Panc1 (cell line): ENCODE measurements at regions not wholly inside any gene's neighbourhood (a gene's known extent, or its start where the extent isn't known, plus 50 kb on each side); places are given as distances from the start of the nearest gene placed in this dataset.

ENCODE experiments used
- ATAC-seq: fragments of 200-7000 bp; cut with Tn5 transposase; 2 replicates; pipeline ENCODE4 v1.9.1; 2020; ENCODE audit warnings: mild to moderate bottlenecking, moderate library complexity
- BruUV-seq: library from RNA; stranded (reverse); fragments of 400-500 nt; replicated peaks from 2 replicates; lab custom pipeline; 2021; lab: Mats Ljungman, UMichigan
- CTCF ChIA-PET: fragments of 300-600 bp; sonication (Branson Sonifier 250); formaldehyde crosslinking; loops from one replicate; lab custom pipeline; 2022; ENCODE audit warnings: antibody characterized with exemption; lab: Charles Lee
- POLR2A ChIA-PET: fragments of 300-600 bp; sonication (Branson Sonifier 250); formaldehyde crosslinking; loops from one replicate; lab custom pipeline; 2022; ENCODE audit warnings: antibody characterized with exemption; lab: Charles Lee
- DNase-seq: peaks from one replicate; pipeline ENCODE4 v3.0.0-alpha.2; 2010; ENCODE audit warnings: low read depth, low spot score
- H3K27ac ChIP-seq: 2 replicates; pipeline ENCODE4 v1.5.1; 2011; ENCODE audit warnings: mild to moderate bottlenecking, low read length, inconsistent platforms
- H3K27me3 ChIP-seq: fragments of 200-500 bp; sonication (Bioruptor generic); 2 replicates; pipeline ENCODE4 v1.6.0; 2014; ENCODE audit warnings: low read length, inconsistent platforms; ENCODE audit not compliant: control insufficient read depth, insufficient read depth
- H3K36me3 ChIP-seq: fragments of 200-500 bp; sonication (Bioruptor generic); 2 replicates; pipeline ENCODE4 v1.5.1; 2014; ENCODE audit warnings: inconsistent platforms, mild to moderate bottlenecking, low read length, moderate library complexity; ENCODE audit not compliant: control insufficient read depth, insufficient read depth
- H3K4me1 ChIP-seq: 2 replicates; pipeline ENCODE4 v1.5.1; 2011; ENCODE audit warnings: inconsistent platforms, mild to moderate bottlenecking, low read length, moderate library complexity; ENCODE audit not compliant: control insufficient read depth, insufficient read depth
- H3K4me3 ChIP-seq, 2 experiments: 2 replicates each; pipeline ENCODE4 v1.5.1; 2011 to 2012; ENCODE audit warnings: low read depth in 2 of 2, low read length in 2 of 2, mild to moderate bottlenecking in 2 of 2, inconsistent platforms in 1 of 2, moderate library complexity in 1 of 2
- H3K9me3 ChIP-seq: fragments of 200-500 bp; sonication (Bioruptor generic); 2 replicates; pipeline ENCODE4 v1.5.1; 2014; ENCODE audit warnings: low read depth, mild to moderate bottlenecking, inconsistent platforms, low read length, moderate library complexity; ENCODE audit not compliant: control insufficient read depth, insufficient read depth
- CTCF ChIP-seq: fragments of 450-650 bp; IDR thresholded peaks from 2 replicates; pipeline ENCODE4 v1.5.1; 2017; ENCODE audit warnings: mild to moderate bottlenecking
- POLR2AphosphoS5 ChIP-seq: IDR thresholded peaks from 2 replicates; pipeline ENCODE4 v1.6.1; 2012; ENCODE audit warnings: mild to moderate bottlenecking, low read depth, low read length, moderate library complexity
- REST ChIP-seq, 2 experiments: IDR thresholded peaks; 2 replicates each; pipeline ENCODE4 v1.6.1; 2011 to 2012; ENCODE audit warnings: low read depth in 2 of 2, control low read depth in 1 of 2, low read length in 1 of 2, mild to moderate bottlenecking in 1 of 2, moderate library complexity in 1 of 2; ENCODE audit not compliant: insufficient read depth in 1 of 2
- SIN3A ChIP-seq: IDR thresholded peaks from 2 replicates; pipeline ENCODE4 v1.6.1; 2012; ENCODE audit warnings: low read depth, mild to moderate bottlenecking, low read length, moderate library complexity, borderline replicate concordance; ENCODE audit not compliant: insufficient read depth
- TCF7L2 ChIP-seq: IDR thresholded peaks from 2 replicates; pipeline ENCODE4 v1.6.1; 2011; ENCODE audit warnings: mild to moderate bottlenecking, low read depth, low read length, inconsistent platforms
- in situ Hi-C: cut with HindIII; loops from 2 replicates; pipeline ENCODE4 v1.10.0; 2016; ENCODE audit warnings: low sequenced_read_pairs, low pct_unique_long_range_greater_than_20kb
- intact Hi-C: fragments of 100-400 bp; cut with micrococcal nuclease; formaldehyde crosslinking; loops from one replicate; pipeline ENCODE4 v1.10.0; 2022; ENCODE audit not compliant: unreplicated experiment

DNA sequence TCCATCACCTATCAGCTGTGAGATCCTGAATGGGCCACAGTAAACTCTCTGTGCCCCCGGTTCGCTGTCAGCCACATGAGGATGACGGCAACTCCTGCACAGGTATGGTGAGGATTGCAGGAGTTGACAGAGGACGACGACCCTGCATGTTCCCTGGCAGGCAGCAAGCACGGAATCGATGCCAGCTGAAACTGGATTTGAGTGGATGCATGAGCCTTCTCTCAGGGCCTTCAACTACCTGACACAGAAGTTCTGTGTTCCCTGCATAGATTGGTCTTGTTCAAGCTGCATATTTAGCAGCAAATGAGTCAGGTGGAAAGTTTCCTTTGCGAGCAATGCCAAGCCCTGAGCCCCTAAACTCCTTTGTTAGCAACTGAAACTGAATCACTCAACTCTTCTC, 69.6 kb upstream of the PTCH1 start:
- in situ Hi-C loops: no loop called here
- no peaks in the 10 kb centered on the region for H3K9me3 ChIP-seq
- no peak overlapping the region for H3K27ac ChIP-seq
- intact Hi-C loops: no loop called here
- no peak overlapping the region for H3K4me3 ChIP-seq
- H3K27me3 ChIP-seq: no peaks in the 10 kb centered on the region; the same call in 1 of the 2 replicates
- no peak for DNase-seq
- POLR2A ChIA-PET: interaction anchor here (0.6 kb wide), 1 partner anchor 344 kb away, joined by 6 read pairs; no protein-coding TSS in a partner anchor
- ATAC-seq: no peak
- H3K36me3 ChIP-seq: no peaks in the 10 kb centered on the region
- TF ChIP-seq TCF7L2 (no peak), REST (IDR thresholded peaks at IDR 0.05; ENCODE audit: insufficient read depth in 1 of 2, low read depth in 2 of 2, low read length in 1 of 2) (no peak), POLR2AphosphoS5 (no peak), SIN3A (no peak), CTCF (no peak)
- no peaks in the 10 kb centered on the region for H3K4me1 ChIP-seq
- no TSS peak for BruUV-seq
- CTCF ChIA-PET: no interaction called here

DNA sequence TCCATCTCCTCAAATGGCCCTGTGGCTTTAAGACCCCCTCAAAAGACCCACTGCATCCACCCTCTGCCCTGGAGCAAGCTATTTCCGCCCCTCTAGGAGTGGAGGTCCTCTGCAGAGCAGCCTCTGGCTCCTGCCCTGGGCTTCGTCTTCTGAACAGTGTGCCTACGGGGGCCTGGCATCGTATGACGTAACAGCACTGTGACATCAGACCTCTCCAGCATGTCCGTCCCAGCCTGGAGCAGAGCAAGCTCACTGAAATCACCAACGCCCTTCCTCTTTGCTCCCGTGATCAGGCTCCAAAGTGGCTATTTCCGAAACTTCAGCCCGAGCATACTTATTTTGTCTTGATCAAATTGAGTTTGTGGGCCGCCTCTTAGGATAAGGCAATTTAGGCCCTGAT, 69.1 kb upstream of the PTCH1 start:
- CTCF ChIA-PET: no interaction called here
- Histone ChIP-seq H3K27ac (no peak overlapping the region), H3K36me3 (no peaks in the 10 kb centered on the region), H3K4me3 (no peak overlapping the region), H3K27me3 (no peaks in the 10 kb centered on the region; the same call in 1 of the 2 replicates), H3K4me1 (no peaks in the 10 kb centered on the region), H3K9me3 (no peaks in the 10 kb centered on the region)
- POLR2A ChIA-PET: no interaction called here
- BruUV-seq: no TSS peak
- DNase-seq (no peak), ATAC-seq (no peak)
- TF ChIP-seq POLR2AphosphoS5: no peak
- TF ChIP-seq REST (IDR thresholded peaks at IDR 0.05; ENCODE audit: insufficient read depth in 1 of 2, low read depth in 2 of 2, low read length in 1 of 2): no peak
- no peak for TF ChIP-seq TCF7L2
- TF ChIP-seq SIN3A: no peak
- no peak for TF ChIP-seq CTCF
- in situ Hi-C loops: no loop called here
- intact Hi-C loops: no loop called here
